Neutrophil (primary cell): ENCODE measurements at regions not wholly inside any gene's neighbourhood (a gene's known extent, or its start where the extent isn't known, plus 50 kb on each side); places are given as distances from the start of the nearest gene placed in this dataset.

ENCODE experiments used
- H3K27ac ChIP-seq: fragments of 200-600 bp; sonication (generic); 2 replicates; pipeline ENCODE4 v1.5.1; 2016; ENCODE audit warnings: mild to moderate bottlenecking, moderate library complexity
- H3K27me3 ChIP-seq: fragments of 200-600 bp; sonication (generic); 2 replicates; pipeline ENCODE4 v1.6.0; 2016; ENCODE audit warnings: mild to moderate bottlenecking
- H3K36me3 ChIP-seq: fragments of 200-600 bp; sonication (generic); 2 replicates; pipeline ENCODE4 v1.5.1; 2017
- H3K4me1 ChIP-seq, 2 experiments: fragments of 200-600 bp in 1 of 2; sonication (generic) in 1 of 2; 1 replicate in 1 of 2; 2 replicates in 1 of 2; pipeline versions ENCODE4 v1.5.1 to v1.6.1; 2013 to 2016; ENCODE audit warnings: low read depth in 1 of 2, low read length in 1 of 2, mild to moderate bottlenecking in 1 of 2, moderate library complexity in 1 of 2; ENCODE audit not compliant: control insufficient read depth in 1 of 2, insufficient read depth in 1 of 2
- H3K4me3 ChIP-seq, 2 experiments: fragments of 200-600 bp in 1 of 2; sonication (generic) in 1 of 2; 1 replicate in 1 of 2; 2 replicates in 1 of 2; pipeline ENCODE4 v1.5.1; 2013 to 2016; ENCODE audit warnings: low read depth in 1 of 2, low read length in 1 of 2, mild to moderate bottlenecking in 1 of 2, moderate library complexity in 1 of 2
- H3K9me3 ChIP-seq: fragments of 200-600 bp; sonication (generic); 2 replicates; pipeline ENCODE4 v1.5.1; 2016
- CTCF ChIP-seq: fragments of 200-600 bp; sonication (generic); IDR thresholded peaks from 2 replicates; pipeline ENCODE4 v1.5.1; 2016; ENCODE audit warnings: antibody characterized with exemption

- TF ChIP-seq CTCF, result no peak
- Histone ChIP-seq H3K4me1 (no peaks in the 10 kb centered on the region), H3K4me3 (no peak overlapping the region), H3K36me3 (no peaks in the 10 kb centered on the region), H3K27me3 (no peaks in the 10 kb centered on the region), H3K9me3 (no peaks in the 10 kb centered on the region), H3K27ac (no peak overlapping the region)
These were observed 139.4 kb upstream of the AGR3 start for GRCh38 chr7:17021205-17021604.

GRCh38 chr7:17022920-17023319 lies 141.1 kb upstream of the AGR3 start:
- Histone ChIP-seq H3K9me3 (no peaks in the 10 kb centered on the region), H3K27me3 (no peaks in the 10 kb centered on the region), H3K4me3 (no peak overlapping the region), H3K4me1 (peaks cover 0 to 4% of the 10 kb centered on the region in 2 experiments), H3K36me3 (no peaks in the 10 kb centered on the region), H3K27ac (no peak overlapping the region)
- TF ChIP-seq CTCF, result no peak

- Histone ChIP-seq H3K27ac (no peak overlapping the region), H3K4me1 (peaks cover 3 to 7% of the 10 kb centered on the region in 2 experiments), H3K36me3 (no peaks in the 10 kb centered on the region), H3K9me3 (no peaks in the 10 kb centered on the region), H3K27me3 (no peaks in the 10 kb centered on the region), H3K4me3 (no peak overlapping the region)
- no peak for TF ChIP-seq CTCF
These were observed 144.5 kb upstream of the AGR3 start for GRCh38 chr7:17026269-17026668.

GRCh38 chr7:17027143-17027788 lies 145.5 kb upstream of the AGR3 start:
- no peaks in the 10 kb centered on the region for H3K9me3 ChIP-seq
- no peaks in the 10 kb centered on the region for H3K27me3 ChIP-seq
- H3K4me1 ChIP-seq, result peaks cover 3 to 7% of the 10 kb centered on the region in 2 experiments
- H3K27ac ChIP-seq, result no peak overlapping the region
- H3K4me3 ChIP-seq, result no peak overlapping the region
- no peak for TF ChIP-seq CTCF
- no peaks in the 10 kb centered on the region for H3K36me3 ChIP-seq

GRCh38 chr7:17027789-17028152 lies 146.0 kb upstream of the AGR3 start:
- Histone ChIP-seq H3K4me1 (peaks cover 3 to 7% of the 10 kb centered on the region in 2 experiments), H3K9me3 (no peaks in the 10 kb centered on the region), H3K27ac (no peak overlapping the region), H3K27me3 (no peaks in the 10 kb centered on the region), H3K36me3 (no peaks in the 10 kb centered on the region), H3K4me3 (no peak overlapping the region)
- no peak for TF ChIP-seq CTCF
